GM12872 (cell line): ENCODE measurements at regions not wholly inside any gene's neighbourhood (a gene's known extent, or its start where the extent isn't known, plus 50 kb on each side); places are given as distances from the start of the nearest gene placed in this dataset.

Source experiments
- CTCF ChIP-seq: IDR thresholded peaks from 3 replicates; pipeline ENCODE4 v1.5.1; 2011; ENCODE audit warnings: low read depth, mild to moderate bottlenecking, low read length, moderate library complexity; ENCODE audit not compliant: insufficient read depth

DNA sequence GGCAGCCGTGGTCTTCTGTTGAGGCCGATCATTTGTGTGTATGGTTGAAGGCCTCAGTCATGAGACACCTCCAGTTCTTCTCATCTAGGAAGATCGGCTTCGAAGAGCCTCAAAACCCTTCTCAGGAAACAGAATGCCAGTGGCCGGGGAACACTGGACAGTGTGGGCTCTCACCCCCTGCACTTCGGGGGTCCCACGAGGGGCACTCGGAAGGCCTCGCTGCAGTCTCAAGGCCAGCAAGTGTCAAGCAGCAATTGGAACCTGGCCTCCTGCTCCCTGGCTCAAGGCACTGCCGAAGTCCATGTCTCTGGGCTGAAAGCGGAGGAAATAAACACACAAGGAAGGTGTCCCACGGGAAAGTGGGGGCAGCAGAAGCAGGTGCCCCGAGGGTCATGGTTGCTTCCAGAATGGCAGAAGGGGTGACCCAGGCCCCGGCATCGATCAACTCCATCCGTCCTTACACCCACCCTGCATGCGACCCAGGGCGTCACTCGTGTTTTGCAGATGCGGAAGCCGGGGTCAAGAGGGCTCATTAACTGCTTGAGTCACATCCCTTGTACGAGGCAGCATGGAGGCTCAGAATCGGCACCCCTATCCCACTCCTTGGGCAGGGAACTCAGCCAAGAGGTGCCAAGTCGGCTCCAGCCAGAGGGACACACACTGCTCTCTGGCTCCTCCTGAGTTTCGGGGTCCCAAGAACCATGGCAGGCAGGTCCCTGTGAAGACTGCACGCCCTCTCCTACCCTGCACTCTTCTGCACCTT is 231.3 kb upstream of the SHH start:
- no peak for TF ChIP-seq CTCF

DNA sequence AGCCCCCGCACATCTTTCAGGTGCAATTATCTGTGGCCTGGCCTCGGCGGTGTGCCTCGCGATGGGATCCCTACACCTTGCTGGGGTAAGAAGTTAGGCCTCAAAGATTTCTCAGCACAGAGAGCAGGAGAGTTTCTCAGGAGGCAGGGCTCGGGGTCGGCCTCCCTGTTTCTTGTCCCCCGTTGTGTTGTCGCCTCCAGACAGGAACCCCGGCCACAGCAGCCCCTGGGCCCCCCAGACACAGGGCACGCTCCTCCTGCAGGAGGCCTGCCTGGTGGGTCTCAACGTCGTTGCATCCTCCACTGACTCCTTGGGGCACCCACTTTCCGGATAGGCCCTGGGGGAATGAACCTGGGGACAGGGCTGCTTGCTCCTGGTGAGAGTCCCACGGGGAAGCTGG is 229.1 kb upstream of the SHH start:
- no peak for TF ChIP-seq CTCF

DNA sequence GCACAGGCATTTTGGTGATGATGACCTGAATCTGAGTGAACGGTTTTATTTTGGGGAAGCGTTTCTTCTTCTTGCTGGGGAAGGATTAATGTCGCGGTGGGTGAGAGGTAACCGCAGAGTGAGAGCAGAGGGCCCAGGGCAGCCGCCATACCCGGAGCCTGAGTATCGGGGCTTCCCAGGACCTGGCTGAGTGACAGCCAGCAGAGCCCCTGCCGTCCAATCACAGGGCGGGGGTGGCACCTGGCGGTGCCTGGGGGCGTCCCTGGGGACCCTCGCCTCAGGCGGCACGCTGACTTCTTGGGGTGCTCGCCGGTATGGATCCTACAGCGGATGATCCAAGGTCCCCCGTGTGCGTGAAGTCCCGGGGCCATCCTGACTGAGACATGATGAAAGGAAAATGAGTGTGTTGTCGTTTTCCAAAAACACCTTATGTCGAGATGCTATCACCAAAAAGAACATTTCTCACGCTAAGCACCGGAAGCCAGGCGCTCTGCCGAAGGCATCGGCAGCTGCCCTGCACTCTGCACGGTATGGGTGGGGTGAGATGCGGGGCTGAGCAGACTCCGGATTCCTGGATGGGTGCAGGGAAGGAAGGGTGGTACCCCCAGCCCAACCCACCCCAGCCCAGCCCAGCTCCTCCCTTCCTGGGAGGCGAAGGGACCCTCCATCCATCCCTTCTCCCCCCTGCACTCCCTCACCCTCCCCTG is 227.9 kb upstream of the SHH start:
- no peak for TF ChIP-seq CTCF

DNA sequence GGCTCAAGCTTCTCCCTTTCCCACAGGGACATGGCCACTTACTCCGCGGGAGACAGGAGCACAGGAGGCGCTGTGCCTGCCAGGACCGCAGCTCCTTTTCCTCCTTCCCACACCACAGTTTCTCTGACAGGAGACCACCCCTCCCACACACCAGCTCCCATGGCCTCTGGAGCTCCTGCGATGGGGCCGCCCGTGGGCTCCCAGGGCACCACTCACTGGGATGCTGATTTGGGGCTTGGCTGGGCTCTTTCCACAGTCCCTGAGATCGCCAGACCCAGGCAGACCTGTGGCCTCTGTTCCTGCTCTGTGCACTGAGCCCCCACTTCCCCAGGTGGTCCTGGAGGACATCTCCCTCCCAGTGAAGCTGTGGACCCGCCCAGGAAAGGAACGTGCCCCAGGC is 226.9 kb upstream of the SHH start:
- no peak for TF ChIP-seq CTCF

DNA sequence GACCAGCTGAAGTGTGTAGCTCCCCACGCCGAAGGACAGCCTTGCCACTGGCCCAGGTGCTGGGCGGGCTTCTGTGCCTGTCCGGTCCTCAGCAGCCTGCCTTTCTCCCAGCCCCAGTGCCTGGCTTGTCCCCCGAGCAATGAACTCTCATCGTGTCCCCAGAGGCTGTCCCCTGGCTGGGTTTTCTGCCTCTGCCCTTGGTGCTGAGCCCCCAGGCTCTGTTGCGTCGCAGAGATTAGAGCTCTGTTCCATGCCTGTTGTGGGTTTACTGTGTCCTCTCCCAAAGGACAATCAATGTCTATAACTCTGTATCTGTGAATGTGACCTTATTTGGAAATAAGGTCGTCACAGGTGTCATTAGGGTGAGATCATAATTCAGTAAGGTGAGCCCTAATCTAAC is 226.1 kb upstream of the SHH start:
- TF ChIP-seq CTCF, result no peak

- no peak for TF ChIP-seq CTCF
These were observed 223.9 kb upstream of the SHH start for GRCh38 chr7:156036153-156036552.

DNA sequence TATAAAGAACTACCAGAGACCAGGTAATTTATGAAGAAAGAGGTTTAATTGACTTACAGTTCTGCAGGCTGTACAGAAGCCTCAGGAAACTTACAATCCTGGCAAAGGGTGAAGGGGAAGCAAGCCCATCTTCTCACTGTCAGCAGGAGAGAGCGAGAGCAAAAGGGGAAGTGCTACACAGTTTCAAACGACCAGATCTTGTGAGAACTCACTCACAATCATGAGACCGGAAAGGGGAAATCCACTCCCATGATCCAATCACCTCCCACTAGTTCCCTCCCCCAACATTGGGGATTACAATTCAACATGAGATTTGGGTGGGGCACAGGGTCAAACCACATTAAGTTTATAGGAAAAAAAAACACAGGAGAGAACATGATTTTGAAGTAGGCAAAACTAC is 222.1 kb upstream of the SHH start:
- TF ChIP-seq CTCF, result no peak
